Astrocyte (in vitro differentiated cells and primary cell): ENCODE measurements at regions not wholly inside any gene's neighbourhood (a gene's known extent, or its start where the extent isn't known, plus 50 kb on each side); places are given as distances from the start of the nearest gene placed in this dataset.

ENCODE experiments used
- DNase-seq: peaks from one replicate; pipeline ENCODE4 v3.0.0-alpha.2; 2010; ENCODE audit warnings: low read depth
- FAIRE-seq: peaks from 2 replicates; lab custom pipeline; 2011; peaks lifted over from hg19 to GRCh38; lab: Jason Lieb, UNC
- H2AFZ ChIP-seq: 2 replicates; pipeline ENCODE4 v1.6.0; 2012; ENCODE audit warnings: low read depth, low read length, inconsistent platforms
- H3K27ac ChIP-seq: 2 replicates; pipeline ENCODE4 v1.5.1; 2011; ENCODE audit warnings: low read depth, low read length, inconsistent platforms
- H3K27me3 ChIP-seq: 2 replicates; pipeline ENCODE4 v1.6.0; 2011; ENCODE audit warnings: low read length, inconsistent platforms; ENCODE audit not compliant: insufficient read depth
- H3K36me3 ChIP-seq: 2 replicates; pipeline ENCODE4 v1.5.1; 2011; ENCODE audit warnings: low read length, inconsistent platforms; ENCODE audit not compliant: insufficient read depth
- H3K4me1 ChIP-seq: 2 replicates; pipeline ENCODE4 v1.5.1; 2011; ENCODE audit warnings: low read length, inconsistent platforms; ENCODE audit not compliant: insufficient read depth
- H3K4me2 ChIP-seq: 2 replicates; pipeline ENCODE4 v1.6.0; 2012; ENCODE audit warnings: low read length, inconsistent platforms
- H3K4me3 ChIP-seq: 2 replicates; pipeline ENCODE4 v1.5.1; 2011; ENCODE audit warnings: low read depth, mild to moderate bottlenecking, low read length, inconsistent platforms; ENCODE audit not compliant: insufficient read depth
- H3K79me2 ChIP-seq: 2 replicates; pipeline ENCODE4 v1.6.0; 2012; ENCODE audit warnings: mild to moderate bottlenecking, low read length, inconsistent platforms; ENCODE audit not compliant: insufficient read depth
- H3K9ac ChIP-seq: 2 replicates; pipeline ENCODE4 v1.6.0; 2012; ENCODE audit warnings: mild to moderate bottlenecking, low read length, inconsistent platforms
- H3K9me3 ChIP-seq: 2 replicates; pipeline ENCODE4 v1.5.1; 2012; ENCODE audit warnings: low read depth, mild to moderate bottlenecking, low read length, inconsistent platforms; ENCODE audit not compliant: insufficient read depth
- H4K20me1 ChIP-seq: 2 replicates; pipeline ENCODE4 v1.6.0; 2012; ENCODE audit warnings: low read length, inconsistent platforms; ENCODE audit not compliant: insufficient read depth
- H3K27ac Mint-ChIP-seq: one replicate; pipeline ENCODE4 v1.8.0; 2021; ENCODE audit warnings: mild to moderate bottlenecking, mixed read lengths; ENCODE audit not compliant: unreplicated experiment
- H3K27me3 Mint-ChIP-seq: one replicate; pipeline ENCODE4 v1.8.0; 2021; ENCODE audit warnings: low read depth, mixed read lengths; ENCODE audit not compliant: unreplicated experiment
- H3K36me3 Mint-ChIP-seq: one replicate; pipeline ENCODE4 v1.8.0; 2021; ENCODE audit warnings: low read depth, mixed read lengths; ENCODE audit not compliant: unreplicated experiment
- H3K4me1 Mint-ChIP-seq: one replicate; pipeline ENCODE4 v1.8.0; 2021; ENCODE audit warnings: low read depth, mixed read lengths; ENCODE audit not compliant: unreplicated experiment
- H3K4me3 Mint-ChIP-seq: one replicate; pipeline ENCODE4 v1.8.0; 2021; ENCODE audit warnings: mild to moderate bottlenecking, moderate library complexity, mixed read lengths; ENCODE audit not compliant: unreplicated experiment
- H3K9me3 Mint-ChIP-seq: one replicate; pipeline ENCODE4 v1.8.0; 2021; ENCODE audit warnings: mild to moderate bottlenecking, mixed read lengths; ENCODE audit not compliant: unreplicated experiment
- CTCF ChIP-seq: IDR thresholded peaks from 2 replicates; pipeline ENCODE4 v1.5.1; 2011; ENCODE audit warnings: low read depth, mild to moderate bottlenecking, inconsistent platforms, low read length, moderate library complexity; ENCODE audit not compliant: insufficient read depth
- EZH2 ChIP-seq: IDR thresholded peaks from 2 replicates; pipeline ENCODE4 v1.6.1; 2012; ENCODE audit warnings: mild to moderate bottlenecking, low read length, inconsistent platforms; ENCODE audit not compliant: insufficient read depth

GRCh38 chr18:7511106-7511505 is 56.0 kb upstream of the PTPRM start:
- Histone ChIP-seq H3K27me3 (no peaks in the 10 kb centered on the region), H4K20me1 (no peaks in the 10 kb centered on the region), H3K4me3 (no peak overlapping the region), H3K4me1 (no peaks in the 10 kb centered on the region), H3K4me2 (no peak overlapping the region), H3K36me3 (no peaks in the 10 kb centered on the region), H3K79me2 (no peaks in the 10 kb centered on the region), H3K9me3 (no peaks in the 10 kb centered on the region), H3K9ac (no peak overlapping the region), H3K27ac (no peak overlapping the region), H2AFZ (no peak overlapping the region)
- Mint-ChIP-seq H3K4me3 (no peak overlapping the region), H3K27me3 (no peaks in the 10 kb centered on the region), H3K4me1 (no peaks in the 10 kb centered on the region), H3K9me3 (peaks cover 3% of the 10 kb centered on the region), H3K36me3 (no peaks in the 10 kb centered on the region), H3K27ac (no peak overlapping the region)
- FAIRE-seq = no peak
- no peak for DNase-seq
- TF ChIP-seq CTCF (no peak), EZH2 (no peak)

GRCh38 chr18:7512348-7512747 is 54.8 kb upstream of the PTPRM start:
- Histone ChIP-seq H3K4me1 (no peaks in the 10 kb centered on the region), H3K27me3 (no peaks in the 10 kb centered on the region), H3K79me2 (no peaks in the 10 kb centered on the region), H3K27ac (no peak overlapping the region), H3K9me3 (no peaks in the 10 kb centered on the region), H2AFZ (peak overlapping the region; percentile 31), H3K9ac (no peak overlapping the region), H3K36me3 (no peaks in the 10 kb centered on the region), H3K4me3 (no peak overlapping the region), H3K4me2 (no peak overlapping the region), H4K20me1 (no peaks in the 10 kb centered on the region)
- Mint-ChIP-seq H3K4me3 (no peak overlapping the region), H3K27me3 (no peaks in the 10 kb centered on the region), H3K36me3 (no peaks in the 10 kb centered on the region), H3K27ac (no peak overlapping the region), H3K4me1 (no peaks in the 10 kb centered on the region), H3K9me3 (peaks cover 3% of the 10 kb centered on the region)
- TF ChIP-seq CTCF (no peak), EZH2 (no peak)
- peak; percentile 3 for DNase-seq
- no peak for FAIRE-seq

GRCh38 chr18:7512990-7513389 is 54.1 kb upstream of the PTPRM start:
- no peaks in the 10 kb centered on the region for H3K9me3 ChIP-seq
- Mint-ChIP-seq H3K9me3 (peaks cover 3% of the 10 kb centered on the region), H3K27me3 (no peaks in the 10 kb centered on the region), H3K36me3 (no peaks in the 10 kb centered on the region), H3K4me1 (no peaks in the 10 kb centered on the region), H3K27ac (no peak overlapping the region), H3K4me3 (no peak overlapping the region)
- H3K4me3 ChIP-seq = no peak overlapping the region
- DNase-seq (no peak), FAIRE-seq (no peak)
- H3K79me2 ChIP-seq = no peaks in the 10 kb centered on the region
- H3K4me1 ChIP-seq = no peaks in the 10 kb centered on the region
- no peak overlapping the region for H2AFZ ChIP-seq
- H3K9ac ChIP-seq = no peak overlapping the region
- TF ChIP-seq EZH2 = no peak
- no peak for TF ChIP-seq CTCF
- H3K36me3 ChIP-seq = no peaks in the 10 kb centered on the region
- H4K20me1 ChIP-seq = no peaks in the 10 kb centered on the region
- H3K27ac ChIP-seq = no peak overlapping the region
- no peaks in the 10 kb centered on the region for H3K27me3 ChIP-seq
- no peak overlapping the region for H3K4me2 ChIP-seq
